ENCODE measurements at regions not wholly inside any gene's neighbourhood (a gene's known extent, or its start where the extent isn't known, plus 50 kb on each side); places are given as distances from the start of the nearest gene placed in this dataset.

DNA sequence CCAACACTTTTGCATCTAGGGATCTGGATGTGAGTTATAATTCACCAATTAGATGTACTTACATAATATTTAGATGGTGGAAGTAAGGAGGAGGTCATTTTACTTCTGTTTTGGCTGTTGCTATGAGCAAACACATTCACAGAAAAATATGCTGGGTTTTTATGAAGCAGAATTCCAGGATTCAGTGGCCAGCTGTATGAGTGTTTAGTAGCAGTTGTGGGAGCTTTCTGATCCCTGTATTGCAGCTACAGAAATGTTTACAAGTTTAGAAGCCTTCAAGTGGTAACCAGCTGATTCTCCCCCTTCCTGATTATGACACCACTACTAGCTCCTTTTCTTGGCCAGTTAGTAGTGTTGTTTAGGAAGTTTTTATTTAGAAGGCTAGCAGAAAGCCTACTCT, 177.0 kb downstream of the TENT5A start:
- no peaks in the 10 kb centered on the region for H3K9me3 ChIP-seq
- intact Hi-C loops (cut with DNase I): no loop called here
- H3K4me3 ChIP-seq: no peak overlapping the region
- no peaks in the 10 kb centered on the region for H3K36me3 ChIP-seq
- DNase-seq: no peak
- H3K4me1 ChIP-seq: no peaks in the 10 kb centered on the region
- no peak overlapping the region for H3K27ac ChIP-seq
- no peaks in the 10 kb centered on the region for H3K27me3 ChIP-seq
- TF ChIP-seq, protein P1, sequence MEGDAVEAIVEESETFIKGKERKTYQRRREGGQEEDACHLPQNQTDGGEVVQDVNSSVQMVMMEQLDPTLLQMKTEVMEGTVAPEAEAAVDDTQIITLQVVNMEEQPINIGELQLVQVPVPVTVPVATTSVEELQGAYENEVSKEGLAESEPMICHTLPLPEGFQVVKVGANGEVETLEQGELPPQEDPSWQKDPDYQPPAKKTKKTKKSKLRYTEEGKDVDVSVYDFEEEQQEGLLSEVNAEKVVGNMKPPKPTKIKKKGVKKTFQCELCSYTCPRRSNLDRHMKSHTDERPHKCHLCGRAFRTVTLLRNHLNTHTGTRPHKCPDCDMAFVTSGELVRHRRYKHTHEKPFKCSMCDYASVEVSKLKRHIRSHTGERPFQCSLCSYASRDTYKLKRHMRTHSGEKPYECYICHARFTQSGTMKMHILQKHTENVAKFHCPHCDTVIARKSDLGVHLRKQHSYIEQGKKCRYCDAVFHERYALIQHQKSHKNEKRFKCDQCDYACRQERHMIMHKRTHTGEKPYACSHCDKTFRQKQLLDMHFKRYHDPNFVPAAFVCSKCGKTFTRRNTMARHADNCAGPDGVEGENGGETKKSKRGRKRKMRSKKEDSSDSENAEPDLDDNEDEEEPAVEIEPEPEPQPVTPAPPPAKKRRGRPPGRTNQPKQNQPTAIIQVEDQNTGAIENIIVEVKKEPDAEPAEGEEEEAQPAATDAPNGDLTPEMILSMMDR (IDR thresholded peaks at IDR 0.05): no peak
- H3K9ac ChIP-seq (ENCODE audit: low read depth in 2 of 2, low read length in 2 of 2): no peak overlapping the region

DNA sequence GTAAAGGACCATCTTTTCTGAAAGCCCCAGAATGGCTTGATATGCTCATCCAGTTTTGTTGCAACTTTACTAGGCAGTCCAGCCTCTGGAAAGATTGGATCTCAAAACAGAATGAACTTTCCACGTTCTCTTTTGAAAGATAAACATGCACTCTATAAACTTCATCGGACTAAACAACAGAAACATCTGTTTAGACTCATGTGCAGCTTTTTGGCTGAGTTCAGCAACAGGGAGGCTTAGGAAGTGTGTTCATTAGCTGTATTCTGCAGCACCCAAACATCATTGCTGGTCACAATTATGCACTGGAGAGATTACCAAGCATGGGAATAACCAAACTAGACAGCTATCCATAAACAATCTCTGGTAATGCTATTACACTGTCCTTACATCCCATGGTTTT, 180.5 kb downstream of the TENT5A start:
- Histone ChIP-seq H3K9me3 (no peaks in the 10 kb centered on the region), H3K36me3 (no peaks in the 10 kb centered on the region), H3K9ac (ENCODE audit: low read depth in 2 of 2, low read length in 2 of 2) (no peak overlapping the region), H3K27me3 (no peaks in the 10 kb centered on the region), H3K4me1 (no peaks in the 10 kb centered on the region), H3K27ac (no peak overlapping the region), H3K4me3 (no peak overlapping the region)
- intact Hi-C loops (cut with DNase I): no loop called here
- no peak for DNase-seq
- TF ChIP-seq, protein P1 (IDR thresholded peaks at IDR 0.05): no peak

DNA sequence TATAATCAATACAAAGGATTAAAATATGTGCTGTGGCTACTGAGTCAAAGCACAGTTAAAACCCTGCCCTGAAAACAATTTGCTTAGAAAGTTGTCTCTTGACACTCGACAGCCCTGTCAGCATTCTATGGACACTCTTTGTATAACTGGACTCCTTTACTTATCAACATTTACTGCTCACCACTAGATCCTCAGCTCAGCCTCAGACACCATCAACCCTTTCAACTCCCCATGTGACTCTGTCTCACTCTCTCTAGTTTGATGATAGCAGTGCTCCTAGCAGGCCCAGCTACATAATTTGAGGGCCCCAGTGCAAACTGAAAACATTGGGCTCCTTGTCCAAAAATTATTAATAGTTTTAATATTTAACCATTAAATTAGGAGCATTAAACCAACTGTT, 181.8 kb downstream of the TENT5A start:
- intact Hi-C loops (cut with DNase I): no loop called here
- Histone ChIP-seq H3K4me1 (no peaks in the 10 kb centered on the region), H3K9me3 (no peaks in the 10 kb centered on the region), H3K36me3 (no peaks in the 10 kb centered on the region), H3K4me3 (no peak overlapping the region), H3K27me3 (no peaks in the 10 kb centered on the region), H3K27ac (no peak overlapping the region), H3K9ac (ENCODE audit: low read depth in 2 of 2, low read length in 2 of 2) (no peak overlapping the region)
- TF ChIP-seq, protein P1 (IDR thresholded peaks at IDR 0.05): no peak
- no peak for DNase-seq

DNA sequence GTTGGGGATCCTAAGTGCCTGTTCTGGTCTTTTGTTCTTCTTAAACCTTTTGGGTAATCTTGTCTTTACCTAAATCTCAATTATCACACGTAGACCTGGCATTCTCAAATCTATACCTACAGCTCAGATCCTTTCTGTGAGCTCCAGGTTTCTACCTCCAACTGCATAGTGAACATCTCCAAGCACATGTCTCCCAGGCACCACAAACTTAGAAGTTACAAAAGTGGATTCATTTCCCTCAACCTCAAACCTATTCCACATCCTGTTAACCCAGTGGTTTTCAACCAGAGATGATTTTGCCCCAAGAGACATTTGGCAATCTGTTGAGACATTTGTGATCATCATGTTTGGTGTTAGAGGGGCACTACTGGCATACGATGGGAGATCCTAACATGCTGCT, 183.5 kb downstream of the TENT5A start:
- Histone ChIP-seq H3K4me1 (no peaks in the 10 kb centered on the region), H3K36me3 (no peaks in the 10 kb centered on the region), H3K4me3 (no peak overlapping the region), H3K9ac (ENCODE audit: low read depth in 2 of 2, low read length in 2 of 2) (no peak overlapping the region), H3K27me3 (no peaks in the 10 kb centered on the region), H3K9me3 (no peaks in the 10 kb centered on the region), H3K27ac (no peak overlapping the region)
- intact Hi-C loops (cut with DNase I): no loop called here
- no peak for DNase-seq
- TF ChIP-seq, protein P1 (IDR thresholded peaks at IDR 0.05): no peak

DNA sequence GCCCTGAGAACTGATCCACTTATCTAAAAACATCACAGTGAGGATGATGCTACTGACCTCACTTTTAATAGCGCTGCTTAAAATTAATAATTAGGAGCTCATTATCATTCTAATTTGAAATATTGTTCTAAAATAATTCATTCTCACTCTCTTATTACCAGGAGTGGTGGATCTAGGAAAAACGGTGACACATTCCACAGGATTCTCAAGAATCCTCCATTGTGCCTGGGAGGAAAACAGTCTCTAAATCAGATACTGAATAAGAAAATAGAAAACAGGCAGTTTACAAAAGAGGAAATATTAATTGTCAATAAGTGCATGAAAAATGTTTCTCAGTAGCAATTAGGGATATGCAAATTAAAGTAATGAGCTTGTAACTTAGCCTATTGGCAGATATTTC, 187.4 kb downstream of the TENT5A start:
- intact Hi-C loops (cut with DNase I): no loop called here
- TF ChIP-seq, protein P1 (IDR thresholded peaks at IDR 0.05): no peak
- no peak overlapping the region for H3K9ac ChIP-seq (ENCODE audit: low read depth in 2 of 2, low read length in 2 of 2)
- H3K27me3 ChIP-seq: no peaks in the 10 kb centered on the region
- H3K27ac ChIP-seq: no peak overlapping the region
- H3K36me3 ChIP-seq: no peaks in the 10 kb centered on the region
- H3K4me1 ChIP-seq: peaks cover 4% of the 10 kb centered on the region
- no peak for DNase-seq
- no peaks in the 10 kb centered on the region for H3K9me3 ChIP-seq
- H3K4me3 ChIP-seq: no peak overlapping the region
